ENCODE measurements at regions not wholly inside any gene's neighbourhood (a gene's known extent, or its start where the extent isn't known, plus 50 kb on each side); places are given as distances from the start of the nearest gene placed in this dataset.
"Not testable (repeated sequence)": the region's sequence is repeated elsewhere in the genome, so short reads cannot be mapped to it uniquely, and the experiment has no call there.

- not testable (repeated sequence) for DNase-seq
These were observed 63.1 kb downstream of the TRIM43 start for GRCh38 chr2:95654897-95655296.

GRCh38 chr2:95656553-95656952 is 64.8 kb downstream of the TRIM43 start:
- not testable (repeated sequence) for DNase-seq

GRCh38 chr2:95657937-95658336 is 66.1 kb downstream of the TRIM43 start:
- not testable (repeated sequence) for DNase-seq

GRCh38 chr2:95660766-95661562 is 69.2 kb downstream of the TRIM43 start:
- DNase-seq: not testable (repeated sequence)

GRCh38 chr2:95663471-95664441 is 72.0 kb downstream of the TRIM43 start:
- DNase-seq: peak in 1 of 2 donors; percentile 7

GRCh38 chr2:95666636-95667035 is 74.8 kb downstream of the TRIM43 start:
- not testable (repeated sequence) for DNase-seq

GRCh38 chr2:95667480-95667879 is 75.7 kb downstream of the TRIM43 start:
- DNase-seq: no peak

GRCh38 chr2:95668934-95669333 is 77.1 kb downstream of the TRIM43 start:
- not testable (repeated sequence) for DNase-seq

- DNase-seq: no peak
These were observed 77.7 kb downstream of the TRIM43 start for GRCh38 chr2:95669441-95669991.

GRCh38 chr2:95670167-95670566 is 78.4 kb downstream of the TRIM43 start:
- no peak for DNase-seq

- DNase-seq: no peak
These were observed 78.9 kb downstream of the TRIM43 start for GRCh38 chr2:95670686-95671085.

GRCh38 chr2:95671171-95671570 is 79.4 kb downstream of the TRIM43 start:
- not testable (repeated sequence) for DNase-seq

GRCh38 chr2:95671992-95672391 is 80.2 kb downstream of the TRIM43 start:
- DNase-seq: not testable (repeated sequence)

- not testable (repeated sequence) for DNase-seq
These were observed 80.7 kb downstream of the TRIM43 start for GRCh38 chr2:95672500-95672899.

- no peak for DNase-seq
These were observed 82.4 kb downstream of the TRIM43 start for GRCh38 chr2:95674186-95674585.

GRCh38 chr2:95676573-95676972 is 84.8 kb downstream of the TRIM43 start:
- DNase-seq: not testable (repeated sequence)

- no peak for DNase-seq
These were observed 85.5 kb downstream of the TRIM43 start for GRCh38 chr2:95677346-95677745.

- not testable (repeated sequence) for DNase-seq
These were observed 86.0 kb downstream of the TRIM43 start for GRCh38 chr2:95677833-95678232.

- not testable (repeated sequence) for DNase-seq
These were observed 89.4 kb downstream of the TRIM43 start for GRCh38 chr2:95681158-95681557.

GRCh38 chr2:95681589-95682081 is 89.8 kb downstream of the TRIM43 start:
- not testable (repeated sequence) for DNase-seq

GRCh38 chr2:95682889-95683517 is 91.2 kb downstream of the TRIM43 start:
- DNase-seq: not testable (repeated sequence)

- DNase-seq: no peak
These were observed 93.7 kb downstream of the TRIM43 start for GRCh38 chr2:95685513-95685912.
